ENCODE measurements at regions not wholly inside any gene's neighbourhood (a gene's known extent, or its start where the extent isn't known, plus 50 kb on each side); places are given as distances from the start of the nearest gene placed in this dataset.
"Not testable (repeated sequence)": the region's sequence is repeated elsewhere in the genome, so short reads cannot be mapped to it uniquely, and the experiment has no call there.

DNA sequence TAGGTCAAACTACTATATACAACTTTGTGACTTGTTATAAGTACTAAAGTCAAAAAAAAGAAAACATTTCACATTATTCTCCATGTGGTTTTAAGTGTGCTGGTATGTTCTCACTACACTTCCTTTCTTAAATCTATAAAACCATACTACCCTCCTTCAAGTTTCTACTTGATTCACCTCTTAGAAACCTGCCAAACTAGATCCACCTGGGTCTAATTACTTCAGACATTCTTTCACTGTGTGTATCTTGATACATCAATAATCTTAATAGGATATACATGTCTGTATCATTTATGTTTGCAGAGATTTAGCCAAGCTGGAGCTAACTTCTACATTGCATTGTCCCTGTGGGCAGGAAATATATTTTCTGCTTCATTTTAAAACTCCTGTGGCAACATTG, 1012.6 kb downstream of the EFNA5 start:
- DNase-seq: no peak

- no peak for DNase-seq
Measured at GRCh38 chr5:106656821-106657220, 1013.9 kb downstream of the EFNA5 start.

DNA sequence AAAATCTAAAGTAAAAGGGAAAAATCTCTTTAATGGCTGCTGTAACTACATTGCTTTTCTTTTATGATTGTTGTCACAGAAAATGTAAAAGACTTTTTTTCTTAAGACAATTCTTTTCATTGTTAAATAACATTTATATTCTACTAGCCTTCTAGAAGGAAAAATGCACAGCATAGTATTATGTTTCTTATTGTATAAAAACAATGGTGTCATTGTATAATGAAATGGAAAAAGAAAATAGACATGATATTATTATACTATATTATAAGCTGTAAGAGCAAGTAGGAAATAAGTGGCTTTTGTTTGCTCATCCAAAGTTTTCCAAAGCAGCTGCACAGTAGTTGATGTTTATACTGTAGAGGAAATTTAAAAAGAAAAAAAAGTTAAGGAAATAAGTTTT, 1021.7 kb downstream of the EFNA5 start:
- no peak for DNase-seq

- DNase-seq: no peak
Measured at GRCh38 chr5:106648401-106648800, 1022.3 kb downstream of the EFNA5 start.

GRCh38 chr5:106646106-106646505, 1024.6 kb downstream of the EFNA5 start:
- DNase-seq: no peak

- DNase-seq: no peak
Measured at GRCh38 chr5:106640511-106640910, 1030.2 kb downstream of the EFNA5 start.

DNA sequence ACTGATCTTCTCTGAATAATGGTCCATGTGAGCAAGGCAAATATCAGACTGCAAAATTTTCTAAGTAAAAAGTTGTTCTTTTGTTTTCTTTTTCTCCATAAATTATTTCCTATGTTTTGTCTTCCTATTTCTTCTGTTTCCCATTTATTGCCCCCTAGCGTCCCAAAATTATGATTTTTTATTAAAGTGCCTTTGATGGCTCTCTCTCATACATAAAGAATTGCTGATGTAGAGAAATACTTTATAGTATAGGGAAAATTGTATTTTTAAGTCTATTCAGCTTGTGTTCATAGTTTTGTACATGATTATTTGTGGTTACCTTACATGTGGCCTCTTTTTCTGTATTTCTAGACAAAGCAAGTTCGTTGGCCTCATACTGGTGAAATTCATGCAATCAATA, 1031.2 kb downstream of the EFNA5 start:
- DNase-seq: no peak

DNA sequence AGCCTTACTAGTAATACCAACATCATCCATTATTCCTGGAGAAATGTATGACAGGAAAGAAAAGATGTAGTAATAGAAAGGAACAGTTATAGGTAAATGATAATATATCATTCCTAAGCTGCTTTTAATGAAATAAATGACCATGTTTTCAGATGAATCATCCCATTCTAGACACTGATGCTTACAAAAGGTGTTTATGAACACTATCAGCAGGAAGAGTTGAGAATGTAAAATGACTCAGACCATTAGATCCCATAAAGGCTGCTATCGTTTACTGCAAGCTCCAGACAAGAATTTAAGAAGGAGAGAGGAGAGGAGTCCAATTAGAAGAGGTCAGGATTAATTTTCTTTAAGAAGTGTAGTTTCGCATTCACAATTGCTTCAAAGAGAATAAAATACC, 1033.5 kb downstream of the EFNA5 start:
- no peak for DNase-seq

- no peak for DNase-seq
Measured at GRCh38 chr5:106634375-106634774, 1036.4 kb downstream of the EFNA5 start.

DNA sequence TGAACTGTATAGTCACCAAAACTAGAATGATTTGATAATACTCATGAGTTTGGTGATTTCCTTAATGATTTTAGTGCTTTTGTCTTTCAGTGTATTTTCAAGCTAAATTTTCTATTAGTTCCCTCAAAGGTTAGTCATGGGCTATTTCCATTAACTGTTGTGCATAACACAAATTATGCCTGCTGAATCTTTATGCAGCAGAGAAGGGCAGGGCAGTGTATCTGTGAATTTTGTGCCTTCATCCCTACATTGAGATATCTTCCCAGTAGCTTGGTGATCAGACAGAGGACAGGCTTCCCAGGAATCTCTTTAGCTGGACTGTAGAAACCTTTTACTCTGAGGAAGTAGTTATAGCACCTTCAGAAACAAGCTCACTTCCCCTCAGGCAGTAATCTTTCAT, 1036.9 kb downstream of the EFNA5 start:
- DNase-seq: no peak

DNA sequence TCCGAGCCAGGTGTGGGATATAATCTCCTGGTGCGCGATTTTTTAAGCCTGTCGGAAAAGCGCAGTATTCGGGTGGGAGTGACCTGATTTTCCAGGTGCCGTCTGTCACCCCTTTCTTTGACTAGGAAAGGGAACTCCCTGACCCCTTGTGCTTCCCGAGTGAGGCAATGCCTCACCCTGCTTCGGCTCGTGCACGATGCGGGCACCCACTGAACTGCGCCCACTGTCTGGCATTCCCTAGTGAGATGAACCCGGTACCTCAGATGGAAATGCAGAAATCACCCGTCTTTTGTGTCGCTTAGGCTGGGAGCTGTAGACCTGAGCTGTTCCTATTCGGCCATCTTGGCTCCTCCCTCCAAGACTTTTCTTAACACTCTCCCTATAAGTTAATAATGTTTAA, 1042.3 kb downstream of the EFNA5 start:
- DNase-seq: not testable (repeated sequence)

- no peak for DNase-seq
Measured at GRCh38 chr5:106610041-106610440, 1060.7 kb downstream of the EFNA5 start.

DNA sequence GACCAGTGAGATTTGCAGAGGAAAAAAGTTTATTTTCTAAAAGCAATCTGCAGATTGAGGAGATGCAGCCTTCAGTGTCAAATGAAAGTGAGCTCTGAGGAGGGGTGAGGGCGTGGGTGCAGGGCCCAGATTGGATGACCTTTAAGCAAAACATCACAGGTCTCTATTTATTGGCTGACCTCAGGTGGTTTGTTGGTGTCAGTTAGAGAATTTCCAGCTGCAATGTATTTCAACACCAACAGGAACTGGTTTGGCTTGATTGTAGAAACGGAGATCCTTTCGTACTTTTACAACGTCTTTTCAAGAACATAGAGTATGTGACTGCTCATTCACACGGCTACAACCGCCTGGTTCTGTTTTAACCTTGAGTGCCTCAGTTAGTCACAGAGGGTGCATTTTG, 1069.1 kb downstream of the EFNA5 start:
- no peak for DNase-seq

- DNase-seq: no peak
Measured at GRCh38 chr5:106600803-106601202, 1069.9 kb downstream of the EFNA5 start.

DNA sequence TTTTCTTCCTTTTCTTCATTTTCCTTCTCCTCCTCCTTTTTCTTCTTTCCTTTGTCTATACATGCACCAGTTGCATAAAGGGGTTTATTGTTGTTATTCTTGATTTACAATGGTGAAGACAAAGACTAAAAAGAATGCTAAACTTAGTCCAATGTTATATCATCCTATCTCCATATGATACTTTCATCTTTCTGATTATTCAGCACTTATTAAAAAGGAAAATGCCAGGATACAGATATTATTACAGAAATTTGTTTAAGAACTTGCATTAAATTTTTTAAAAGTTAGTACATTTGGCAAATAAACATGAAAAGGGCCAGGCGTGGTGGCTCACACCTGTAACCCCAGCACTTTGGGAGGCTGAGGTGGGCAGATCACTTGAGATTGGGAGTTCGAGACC, 1074.9 kb downstream of the EFNA5 start:
- no peak for DNase-seq

- no peak for DNase-seq
Measured at GRCh38 chr5:106584268-106584667, 1086.5 kb downstream of the EFNA5 start.

- DNase-seq: no peak
Measured at GRCh38 chr5:106578736-106579135, 1092.0 kb downstream of the EFNA5 start.

DNA sequence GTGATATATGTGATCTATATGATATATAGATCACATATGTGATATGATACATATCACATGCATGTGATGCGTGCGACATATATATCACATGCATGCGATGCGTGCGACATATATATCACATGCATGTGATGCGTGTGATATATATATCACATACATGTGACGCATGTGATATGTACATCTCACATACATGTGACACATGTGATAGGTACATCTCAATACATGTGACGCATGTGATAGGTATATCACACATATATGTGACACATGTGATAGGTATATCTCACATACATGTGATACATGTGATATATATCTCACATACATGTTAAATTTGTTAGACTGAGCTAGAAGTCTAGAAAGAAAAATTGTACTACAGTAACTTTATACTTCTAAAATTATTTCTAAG, 1095.9 kb downstream of the EFNA5 start:
- DNase-seq: no peak

DNA sequence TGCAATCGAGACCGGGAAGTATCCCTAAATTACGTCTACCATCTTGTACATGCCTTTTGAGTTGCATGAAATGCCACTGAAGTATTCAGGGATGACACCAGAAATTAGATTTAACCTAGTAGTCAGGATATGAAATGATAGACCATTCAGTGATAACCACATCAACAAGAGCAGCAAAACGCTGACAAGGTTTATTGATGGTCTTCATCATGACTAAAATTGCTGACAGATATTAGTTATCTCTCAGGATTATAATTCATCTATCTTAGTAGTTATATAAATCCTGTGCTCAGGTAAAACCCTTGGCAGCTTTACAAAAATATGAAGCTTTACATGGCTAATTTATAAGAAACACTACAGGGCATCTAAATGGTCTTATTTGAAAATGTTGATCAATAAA, 1104.7 kb downstream of the EFNA5 start:
- DNase-seq: no peak

- no peak for DNase-seq
Measured at GRCh38 chr5:106545325-106545724, 1125.4 kb downstream of the EFNA5 start.

GRCh38 chr5:106543330-106543729, 1127.4 kb downstream of the EFNA5 start:
- no peak for DNase-seq

GRCh38 chr5:106530150-106530549, 1140.6 kb downstream of the EFNA5 start:
- no peak for DNase-seq

- DNase-seq: no peak
Measured at GRCh38 chr5:106525438-106525837, 1145.3 kb downstream of the EFNA5 start.

GRCh38 chr5:106523852-106524251, 1146.9 kb downstream of the EFNA5 start:
- no peak for DNase-seq

DNA sequence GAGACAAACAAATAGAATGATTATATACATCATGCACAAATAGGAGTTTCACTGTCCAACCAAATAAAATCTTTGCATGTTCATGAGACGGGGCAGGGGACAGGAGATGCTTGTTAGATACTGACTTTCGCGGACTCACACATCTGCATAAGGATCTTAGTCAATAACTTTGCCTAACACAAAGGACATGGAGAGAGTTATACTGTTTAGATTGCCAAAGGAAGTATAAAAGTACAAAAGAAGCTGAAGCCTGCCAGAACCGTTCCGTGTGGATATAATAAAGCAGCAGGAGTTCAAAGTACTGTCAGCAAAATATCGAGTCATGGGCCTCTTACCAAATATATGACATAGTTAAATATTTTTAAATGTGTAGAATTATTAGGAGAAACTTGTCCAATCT, 1148.4 kb downstream of the EFNA5 start:
- no peak for DNase-seq

DNA sequence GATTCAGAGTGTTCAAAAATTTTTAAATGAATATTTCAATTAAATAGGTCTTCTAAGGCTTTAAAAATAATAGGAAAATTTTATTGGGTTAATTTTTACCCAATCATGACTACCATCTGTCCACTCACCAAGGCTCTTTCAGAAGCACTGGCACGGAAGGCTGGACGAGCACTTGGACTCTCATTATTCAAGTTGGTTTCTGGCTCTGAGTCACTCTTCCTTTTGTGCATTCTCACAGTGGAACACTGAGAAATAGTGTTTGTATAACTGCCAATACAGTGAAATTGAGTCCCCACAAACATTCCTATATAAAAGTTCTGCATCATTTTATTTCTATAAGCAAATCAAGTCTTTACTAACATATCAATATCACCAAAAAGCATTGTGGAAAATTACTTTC, 1149.0 kb downstream of the EFNA5 start:
- no peak for DNase-seq

All from activated CD4-positive, alpha-beta T cell treated with anti-CD3 and anti-CD28 coated beads, Interleukin-2, amount 50 U/mL, for 16 hours (primary cell).